ENCODE measurements at regions not wholly inside any gene's neighbourhood (a gene's known extent, or its start where the extent isn't known, plus 50 kb on each side); places are given as distances from the start of the nearest gene placed in this dataset.
"Not testable (repeated sequence)": the region's sequence is repeated elsewhere in the genome, so short reads cannot be mapped to it uniquely, and the experiment has no call there.

DNA sequence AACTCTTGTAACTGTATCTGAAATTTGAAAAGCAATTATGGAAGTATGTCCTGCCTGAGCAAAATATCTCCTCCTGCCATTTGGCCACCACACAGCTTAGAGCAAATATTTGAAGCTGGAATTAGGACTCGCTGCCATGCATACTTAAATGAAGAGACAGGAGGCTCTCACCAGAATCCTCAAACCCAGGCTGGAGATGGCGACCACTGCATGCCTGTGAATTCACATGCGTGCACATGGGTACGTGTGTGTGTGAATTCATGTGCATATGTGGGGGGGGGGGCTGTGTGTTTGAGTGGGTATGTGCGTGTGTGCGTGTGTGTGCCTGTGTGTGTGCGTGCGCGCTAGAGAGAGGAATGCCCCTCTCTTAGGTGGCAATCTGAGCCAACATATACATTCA is 84.1 kb upstream of the IRX1 start:
- Mint-ChIP-seq H3K9me3 (peaks cover 15% of the 10 kb centered on the region), H3K4me3 (no peak overlapping the region), H3K36me3 (no peaks in the 10 kb centered on the region), H3K4me1 (no peaks in the 10 kb centered on the region), H3K27ac (no peak overlapping the region)
- DNase-seq (ENCODE audit: low spot score in 2 of 2) = no peak
- no peak for ATAC-seq

DNA sequence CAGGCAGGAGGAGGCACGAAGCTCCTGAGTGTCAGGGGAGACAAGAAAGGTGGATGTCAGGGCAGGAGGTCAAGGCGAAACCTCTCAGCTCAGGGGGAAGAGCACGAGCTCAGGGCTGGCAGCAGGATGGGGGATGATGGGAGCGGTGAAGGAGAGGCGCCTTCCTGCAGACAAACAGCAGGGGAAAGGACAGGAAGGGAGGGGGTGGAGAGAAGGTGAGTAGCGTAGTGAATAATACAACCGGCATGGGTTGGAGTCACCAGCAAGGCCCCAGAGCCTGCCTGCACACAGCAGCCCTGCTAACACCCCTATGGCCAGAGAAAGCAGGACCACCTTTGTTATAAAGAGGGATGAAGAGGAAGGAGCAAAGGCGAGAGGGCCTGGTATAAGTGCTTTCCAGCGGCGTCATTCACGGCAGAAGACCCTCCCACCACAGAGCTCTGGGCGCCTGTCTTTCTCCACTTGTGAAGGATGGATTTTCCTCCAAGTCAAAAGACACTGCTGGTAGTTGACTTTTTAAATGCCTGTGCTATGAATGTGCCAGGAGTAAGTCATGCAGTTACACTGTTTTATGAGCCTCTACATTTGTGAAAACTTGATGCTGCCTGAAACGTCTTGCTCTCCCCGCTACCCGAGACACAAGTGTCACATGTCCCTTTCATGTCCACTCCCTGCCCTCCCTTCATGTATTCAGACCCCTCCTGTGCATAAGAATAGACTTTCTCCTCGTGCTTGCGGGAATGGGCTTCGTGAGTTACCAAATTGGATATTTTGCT is 84.8 kb upstream of the IRX1 start:
- Mint-ChIP-seq H3K36me3 (no peaks in the 10 kb centered on the region), H3K4me3 (no peak overlapping the region), H3K4me1 (no peaks in the 10 kb centered on the region), H3K27ac (no peak overlapping the region), H3K9me3 (peaks cover 15% of the 10 kb centered on the region)
- no peak for ATAC-seq
- DNase-seq (ENCODE audit: low spot score in 2 of 2) = no peak

DNA sequence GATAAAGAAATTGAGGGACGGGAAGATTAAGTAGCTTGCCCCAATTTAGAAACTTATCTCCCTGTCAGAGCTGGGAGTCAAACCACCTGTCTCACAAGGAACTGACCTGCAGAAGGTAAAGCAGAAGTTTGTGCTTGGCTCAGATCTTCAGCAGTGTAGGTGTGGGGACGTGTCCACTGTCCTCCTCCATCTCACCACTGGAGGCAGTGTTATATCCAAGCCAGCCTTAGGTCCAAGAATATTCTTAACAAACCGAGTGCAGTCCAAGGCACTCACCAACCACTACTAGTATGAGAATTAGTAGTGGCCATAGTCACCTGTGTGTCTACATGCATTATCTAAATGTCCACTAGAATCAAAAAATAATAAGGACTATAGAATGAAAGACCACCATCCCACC is 86.3 kb upstream of the IRX1 start:
- no peak overlapping the region for H3K27ac Mint-ChIP-seq
- DNase-seq (ENCODE audit: low spot score in 2 of 2) = no peak
- no peaks in the 10 kb centered on the region for H3K36me3 Mint-ChIP-seq
- no peak for ATAC-seq
- no peaks in the 10 kb centered on the region for H3K4me1 Mint-ChIP-seq
- no peak overlapping the region for H3K4me3 Mint-ChIP-seq
- peaks cover 15% of the 10 kb centered on the region for H3K9me3 Mint-ChIP-seq

DNA sequence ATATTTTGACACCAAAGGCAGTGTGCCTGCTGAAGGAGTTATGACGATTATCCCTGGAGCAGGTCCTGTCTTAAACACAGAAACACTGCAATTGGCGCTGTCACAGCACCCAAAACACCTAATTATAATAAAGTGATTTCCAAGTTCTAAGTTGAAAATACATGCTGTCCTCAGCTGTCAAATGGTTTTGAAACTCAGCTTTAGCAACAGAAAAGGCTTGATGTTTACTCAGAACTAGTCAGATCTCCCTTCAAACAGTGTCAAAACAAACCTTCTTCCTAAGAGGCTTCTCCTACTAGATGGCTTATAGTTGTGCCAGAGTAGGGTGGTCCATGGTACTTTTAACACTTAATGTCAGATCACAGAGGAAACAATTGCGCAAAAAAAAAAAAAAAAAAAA is 87.2 kb upstream of the IRX1 start:
- ATAC-seq (no peak), DNase-seq (ENCODE audit: low spot score in 2 of 2) (no peak)
- H3K27ac Mint-ChIP-seq = no peak overlapping the region
- H3K36me3 Mint-ChIP-seq = no peaks in the 10 kb centered on the region
- H3K4me3 Mint-ChIP-seq = no peak overlapping the region
- H3K4me1 Mint-ChIP-seq = no peaks in the 10 kb centered on the region
- peaks cover 18% of the 10 kb centered on the region for H3K9me3 Mint-ChIP-seq

DNA sequence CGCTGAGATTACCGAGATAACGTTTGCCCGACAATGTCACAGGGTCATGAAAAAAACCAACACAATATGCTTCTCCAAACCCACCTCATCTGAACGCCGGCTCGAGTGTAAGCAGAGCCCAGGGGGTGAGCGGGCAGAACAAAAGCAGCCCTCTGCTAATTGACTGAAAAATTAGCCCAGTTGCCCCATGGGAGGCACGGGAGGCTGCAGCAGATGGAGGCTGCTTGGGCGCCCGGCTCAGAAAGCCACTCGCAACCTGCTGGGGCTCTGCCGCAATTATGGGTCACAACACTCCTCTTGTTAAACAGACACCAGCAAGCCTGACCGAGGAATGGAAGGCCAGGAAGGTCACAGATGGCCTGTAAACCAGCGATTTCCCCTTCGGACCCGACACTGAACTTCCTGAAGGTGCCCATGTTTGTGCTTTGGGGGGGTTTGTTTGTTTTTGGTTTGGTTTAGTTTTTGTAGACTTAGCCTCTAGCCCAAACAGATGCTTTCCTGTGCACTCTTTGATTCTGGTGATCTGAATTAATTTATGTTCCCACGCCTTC is 104.6 kb upstream of the IRX1 start:
- no peaks in the 10 kb centered on the region for H3K4me1 Mint-ChIP-seq
- H3K4me3 Mint-ChIP-seq = no peak overlapping the region
- DNase-seq (ENCODE audit: low spot score in 2 of 2) (no peak), ATAC-seq (no peak)
- H3K9me3 Mint-ChIP-seq = peaks cover 35% of the 10 kb centered on the region
- no peaks in the 10 kb centered on the region for H3K36me3 Mint-ChIP-seq
- H3K27ac Mint-ChIP-seq = no peak overlapping the region

DNA sequence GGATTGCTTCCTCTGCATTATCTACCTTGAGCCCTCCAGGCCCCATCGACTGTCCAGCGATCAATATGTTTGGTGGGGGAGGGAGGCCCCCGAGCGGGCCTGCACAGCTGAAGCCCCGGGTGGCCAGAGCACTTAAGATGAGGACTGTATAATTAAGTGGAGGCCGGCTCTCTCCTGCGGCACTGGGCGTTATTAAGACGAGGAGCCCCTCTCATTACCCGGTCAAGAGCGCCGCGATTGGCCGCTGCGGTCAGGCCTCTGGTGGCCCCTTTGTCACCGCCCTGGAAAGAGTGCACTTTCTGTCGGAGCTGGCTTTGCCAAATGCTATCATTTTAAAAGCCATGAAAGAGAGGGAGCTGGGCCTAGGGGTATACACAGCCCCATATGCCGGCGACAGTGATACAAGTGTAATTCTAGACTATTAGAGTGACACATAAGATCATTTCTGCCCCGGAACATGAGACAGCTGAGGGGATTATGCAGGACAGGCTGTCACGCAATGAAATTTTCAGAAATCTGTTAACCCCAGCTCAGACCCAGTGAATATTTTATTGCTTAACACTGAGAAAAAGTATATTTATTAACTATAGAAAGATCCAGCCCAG is 106.3 kb upstream of the IRX1 start:
- no peak overlapping the region for H3K4me3 Mint-ChIP-seq
- ATAC-seq (no peak), DNase-seq (ENCODE audit: low spot score in 2 of 2) (no peak)
- no peak overlapping the region for H3K27ac Mint-ChIP-seq
- no peaks in the 10 kb centered on the region for H3K36me3 Mint-ChIP-seq
- peaks cover 29% of the 10 kb centered on the region for H3K9me3 Mint-ChIP-seq
- H3K4me1 Mint-ChIP-seq = no peaks in the 10 kb centered on the region

DNA sequence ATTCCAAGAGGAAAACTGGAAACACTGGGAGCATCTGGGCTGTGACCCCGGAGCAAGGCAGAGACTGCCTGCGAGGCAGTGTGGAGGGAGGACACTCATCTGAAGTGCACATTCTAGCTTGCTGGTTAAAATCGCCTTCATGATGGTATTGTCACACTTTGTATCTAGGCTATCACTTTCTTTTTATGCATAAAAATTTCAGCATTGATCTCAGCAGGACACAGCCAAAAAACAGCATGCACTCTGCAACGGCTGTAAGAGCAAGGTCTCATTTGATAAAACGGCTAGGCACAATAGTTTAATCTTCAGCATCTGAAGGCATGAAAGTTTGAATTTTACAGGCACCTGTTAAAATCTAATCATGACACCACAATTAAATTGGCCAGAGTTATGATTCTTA is 110.8 kb upstream of the IRX1 start:
- Mint-ChIP-seq H3K9me3 (peaks cover 20% of the 10 kb centered on the region), H3K36me3 (no peaks in the 10 kb centered on the region), H3K27ac (no peak overlapping the region), H3K4me3 (no peak overlapping the region), H3K4me1 (no peaks in the 10 kb centered on the region)
- DNase-seq (ENCODE audit: low spot score in 2 of 2) = no peak
- ATAC-seq = no peak

DNA sequence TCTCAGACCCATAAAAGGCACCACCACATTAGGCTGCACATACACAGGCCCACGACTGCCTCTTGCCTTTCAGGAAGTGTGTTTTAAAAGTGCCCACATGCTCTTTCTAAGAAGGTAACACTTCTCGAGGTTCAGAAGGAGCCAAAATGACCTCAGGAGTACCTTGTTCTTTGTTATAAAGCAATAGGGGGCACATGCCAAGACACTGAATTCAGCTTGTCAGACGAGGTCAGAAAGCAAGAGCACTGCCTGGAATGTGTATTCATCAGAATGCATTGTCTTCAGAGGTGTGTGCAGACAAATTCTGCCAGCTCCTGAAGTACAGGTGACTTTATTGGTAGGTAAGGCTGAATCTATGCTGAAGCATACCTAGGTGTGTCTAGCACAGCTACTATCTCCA is 114.5 kb upstream of the IRX1 start:
- ATAC-seq = no peak
- no peak for DNase-seq (ENCODE audit: low spot score in 2 of 2)
- Mint-ChIP-seq H3K4me1 (no peaks in the 10 kb centered on the region), H3K4me3 (no peak overlapping the region), H3K9me3 (peaks cover 3% of the 10 kb centered on the region), H3K36me3 (no peaks in the 10 kb centered on the region), H3K27ac (no peak overlapping the region)

DNA sequence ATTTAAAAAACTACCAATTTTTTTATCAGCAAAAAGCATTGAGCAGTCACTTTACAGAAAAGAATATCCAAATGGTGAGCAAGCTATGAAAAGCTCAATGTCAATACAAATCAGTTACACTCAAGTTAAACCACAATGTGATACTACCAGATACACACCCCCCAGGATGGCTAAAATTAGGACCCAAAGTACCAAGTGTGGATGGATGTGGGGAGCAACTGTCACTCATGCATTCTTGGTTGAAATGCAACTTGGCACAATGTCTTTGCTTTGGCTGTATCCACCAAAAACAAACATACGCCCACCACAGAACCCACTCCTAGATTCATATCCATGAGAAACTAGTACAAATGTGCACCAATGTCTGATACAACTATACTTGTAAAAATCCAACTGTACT is 120.0 kb upstream of the IRX1 start:
- Mint-ChIP-seq H3K36me3 (no peaks in the 10 kb centered on the region), H3K4me1 (no peaks in the 10 kb centered on the region), H3K27ac (no peak overlapping the region), H3K4me3 (no peak overlapping the region), H3K9me3 (peaks cover 9% of the 10 kb centered on the region)
- DNase-seq (ENCODE audit: low spot score in 2 of 2) (no peak), ATAC-seq (no peak)

DNA sequence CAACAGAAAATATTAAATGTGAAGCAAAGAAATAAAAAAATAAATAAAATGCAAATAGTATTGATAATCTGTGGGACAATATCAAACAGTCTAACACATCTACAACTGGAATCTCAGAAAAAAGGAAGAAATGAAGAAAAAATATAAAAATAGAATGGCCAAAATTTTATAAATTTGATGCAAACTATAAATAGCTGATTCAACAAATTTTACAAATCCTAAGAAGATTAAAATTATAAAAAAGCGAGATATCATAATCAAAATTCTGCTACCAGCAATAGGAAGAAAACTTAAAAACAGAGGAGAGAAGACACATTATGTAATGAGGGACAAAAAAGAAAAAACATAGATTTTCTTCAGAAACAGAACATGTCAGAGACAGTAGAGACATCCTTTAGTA is 129.2 kb upstream of the IRX1 start:
- DNase-seq (ENCODE audit: low spot score in 2 of 2) = no peak
- Mint-ChIP-seq H3K36me3 (no peaks in the 10 kb centered on the region), H3K9me3 (peaks cover 15% of the 10 kb centered on the region), H3K4me1 (no peaks in the 10 kb centered on the region), H3K4me3 (no peak overlapping the region), H3K27ac (no peak overlapping the region)
- ATAC-seq = no peak

DNA sequence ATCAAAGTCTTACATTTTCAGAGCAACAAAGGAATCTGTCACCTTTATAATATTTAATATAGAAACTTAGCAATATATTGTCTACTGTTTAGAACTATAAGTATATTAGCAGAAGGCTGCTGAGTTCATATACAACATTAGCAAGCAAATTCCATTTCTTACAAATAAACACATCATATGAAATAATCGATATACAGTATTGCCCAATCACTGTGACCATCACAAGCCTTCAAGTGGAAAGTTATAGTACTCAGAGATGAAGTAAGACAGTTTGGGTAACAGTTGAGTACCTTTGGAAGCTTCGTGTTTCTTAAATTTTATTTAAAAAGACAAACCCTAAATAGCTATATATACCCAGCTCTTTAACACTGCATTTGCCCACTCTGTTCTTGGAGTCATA is 135.2 kb upstream of the IRX1 start:
- Mint-ChIP-seq H3K4me3 (no peak overlapping the region), H3K36me3 (no peaks in the 10 kb centered on the region), H3K9me3 (peaks cover 11% of the 10 kb centered on the region), H3K4me1 (no peaks in the 10 kb centered on the region), H3K27ac (no peak overlapping the region)
- DNase-seq (ENCODE audit: low spot score in 2 of 2) = no peak
- no peak for ATAC-seq

DNA sequence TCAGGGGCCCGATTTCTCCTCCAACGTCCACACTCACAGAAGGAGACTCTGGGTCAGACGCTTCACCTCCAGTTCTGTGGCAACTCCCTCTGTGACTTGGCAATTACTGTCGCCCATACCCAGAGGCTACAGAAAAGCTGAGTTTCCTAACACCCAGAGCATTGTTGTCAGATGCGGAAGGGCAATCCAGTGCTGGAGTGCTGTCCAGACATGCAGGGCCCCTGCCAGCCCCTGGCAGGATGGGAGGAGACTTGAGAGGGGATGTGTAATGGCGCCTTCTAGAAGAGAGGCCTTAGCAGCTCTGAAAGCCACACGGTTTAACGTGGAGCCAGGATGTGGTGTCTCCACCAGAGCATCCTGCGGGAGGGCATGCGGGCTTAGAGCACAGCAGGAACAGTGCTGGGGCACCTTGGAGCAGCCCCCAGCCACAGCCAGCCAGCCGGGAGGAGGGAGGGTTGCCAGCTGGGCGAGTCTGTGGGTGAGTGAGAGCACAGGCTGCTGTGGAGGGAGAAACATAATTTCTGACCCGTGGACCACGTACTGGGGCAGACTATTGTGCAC is 139.4 kb upstream of the IRX1 start:
- no peak for ATAC-seq
- no peak for DNase-seq (ENCODE audit: low spot score in 2 of 2)
- H3K36me3 Mint-ChIP-seq = no peaks in the 10 kb centered on the region
- H3K27ac Mint-ChIP-seq = no peak overlapping the region
- H3K9me3 Mint-ChIP-seq = peaks cover 16% of the 10 kb centered on the region
- H3K4me3 Mint-ChIP-seq = no peak overlapping the region
- no peaks in the 10 kb centered on the region for H3K4me1 Mint-ChIP-seq

DNA sequence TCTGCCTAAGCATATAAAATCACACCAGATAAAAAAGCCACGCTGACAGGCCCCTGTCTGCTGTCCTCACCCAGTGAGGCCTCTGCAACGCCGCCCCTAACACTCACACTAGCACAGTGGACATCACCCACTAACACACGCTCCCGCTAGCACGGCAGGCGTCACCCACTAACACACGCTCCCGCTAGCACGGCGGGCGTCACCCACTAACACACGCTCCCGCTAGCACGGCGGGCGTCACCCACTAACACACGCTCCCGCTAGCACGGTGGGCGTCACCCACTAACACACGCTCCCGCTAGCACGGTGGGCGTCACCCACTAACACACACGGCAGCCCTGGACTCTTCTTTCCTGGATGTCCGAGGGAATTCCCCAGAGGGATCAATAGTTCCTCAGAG is 141.6 kb upstream of the IRX1 start:
- not testable (repeated sequence) for H3K9me3 Mint-ChIP-seq; H3K4me1 Mint-ChIP-seq; H3K36me3 Mint-ChIP-seq; DNase-seq (ENCODE audit: low spot score in 2 of 2); H3K4me3 Mint-ChIP-seq; H3K27ac Mint-ChIP-seq; ATAC-seq

DNA sequence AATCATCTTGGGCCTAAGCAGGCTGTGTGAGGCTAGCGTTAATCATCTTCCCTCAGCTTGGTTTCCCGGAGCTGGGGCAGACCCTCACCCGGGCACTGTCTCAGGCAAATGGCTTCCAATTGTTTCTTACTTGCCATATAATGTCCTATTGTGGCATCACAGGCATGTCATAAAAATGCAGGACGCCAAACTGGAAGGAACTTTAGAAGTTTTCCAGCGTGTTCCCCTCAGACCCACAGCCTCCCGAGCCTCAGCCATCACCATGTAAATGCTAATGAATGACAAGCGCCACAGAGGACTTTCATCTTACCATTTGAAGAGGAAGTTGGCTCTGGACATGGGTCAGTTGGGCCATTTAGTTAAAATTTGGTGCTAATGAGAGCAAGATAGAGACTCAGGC is 143.0 kb upstream of the IRX1 start:
- ATAC-seq (no peak), DNase-seq (ENCODE audit: low spot score in 2 of 2) (no peak)
- Mint-ChIP-seq H3K36me3 (no peaks in the 10 kb centered on the region), H3K4me3 (no peak overlapping the region), H3K27ac (no peak overlapping the region), H3K9me3 (peaks cover 9% of the 10 kb centered on the region), H3K4me1 (no peaks in the 10 kb centered on the region)

DNA sequence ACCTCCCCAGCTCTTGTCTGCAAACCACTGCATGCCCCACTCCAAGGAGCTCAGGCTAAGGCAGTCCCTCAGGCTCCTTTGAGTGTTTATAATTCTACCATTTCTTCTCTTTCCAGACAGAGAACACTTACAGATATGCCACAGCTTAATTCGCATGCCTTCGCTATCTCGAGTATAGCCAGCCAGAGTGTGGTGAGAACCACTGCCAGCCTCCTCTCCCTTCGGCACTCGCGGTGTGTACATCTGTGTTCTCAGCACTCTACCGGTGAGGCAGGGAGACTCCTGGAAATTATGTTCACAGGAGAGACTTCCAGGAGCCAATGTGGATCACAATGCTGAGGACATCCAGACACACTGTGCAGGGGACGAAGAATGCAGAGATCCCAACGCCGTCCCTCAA is 143.7 kb upstream of the IRX1 start:
- H3K4me3 Mint-ChIP-seq = no peak overlapping the region
- ATAC-seq (no peak), DNase-seq (ENCODE audit: low spot score in 2 of 2) (no peak)
- no peaks in the 10 kb centered on the region for H3K4me1 Mint-ChIP-seq
- H3K36me3 Mint-ChIP-seq = no peaks in the 10 kb centered on the region
- H3K9me3 Mint-ChIP-seq = peaks cover 11% of the 10 kb centered on the region
- H3K27ac Mint-ChIP-seq = no peak overlapping the region

DNA sequence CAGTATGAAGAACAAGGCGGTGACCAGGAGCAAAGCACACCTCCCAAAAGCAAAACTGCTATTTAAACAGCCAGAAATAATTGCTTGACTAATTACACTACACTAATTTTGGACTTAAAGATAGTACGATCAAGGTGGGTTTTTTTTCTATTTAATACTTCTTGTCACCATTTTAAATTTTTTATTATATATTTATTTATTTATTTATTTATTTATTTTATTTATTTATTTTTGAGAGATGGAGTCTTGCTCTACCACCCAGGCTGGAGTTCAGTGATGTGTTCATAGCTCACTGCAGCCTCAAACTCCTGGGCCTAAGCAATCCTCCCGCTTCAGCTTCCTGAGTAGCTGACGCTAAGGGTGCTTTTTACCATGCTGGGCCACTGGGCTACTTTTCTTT is 146.2 kb upstream of the IRX1 start:
- peaks cover 10% of the 10 kb centered on the region for H3K9me3 Mint-ChIP-seq
- no peak overlapping the region for H3K27ac Mint-ChIP-seq
- H3K4me1 Mint-ChIP-seq = no peaks in the 10 kb centered on the region
- no peak overlapping the region for H3K4me3 Mint-ChIP-seq
- ATAC-seq = no peak
- DNase-seq (ENCODE audit: low spot score in 2 of 2) = no peak
- no peaks in the 10 kb centered on the region for H3K36me3 Mint-ChIP-seq
